ENCODE measurements at regions not wholly inside any gene's neighbourhood (a gene's known extent, or its start where the extent isn't known, plus 50 kb on each side); places are given as distances from the start of the nearest gene placed in this dataset.

- TF ChIP-seq CTCF (IDR thresholded peaks at IDR 0.05) (no peak), POLR2A (IDR thresholded peaks at IDR 0.05) (no peak)
Measured at GRCh38 chr13:53775807-53776206, 747.2 kb downstream of the OLFM4 start.

All from ovary (tissue), 3 donors.